ENCODE measurements at regions not wholly inside any gene's neighbourhood (a gene's known extent, or its start where the extent isn't known, plus 50 kb on each side); places are given as distances from the start of the nearest gene placed in this dataset.

DNA sequence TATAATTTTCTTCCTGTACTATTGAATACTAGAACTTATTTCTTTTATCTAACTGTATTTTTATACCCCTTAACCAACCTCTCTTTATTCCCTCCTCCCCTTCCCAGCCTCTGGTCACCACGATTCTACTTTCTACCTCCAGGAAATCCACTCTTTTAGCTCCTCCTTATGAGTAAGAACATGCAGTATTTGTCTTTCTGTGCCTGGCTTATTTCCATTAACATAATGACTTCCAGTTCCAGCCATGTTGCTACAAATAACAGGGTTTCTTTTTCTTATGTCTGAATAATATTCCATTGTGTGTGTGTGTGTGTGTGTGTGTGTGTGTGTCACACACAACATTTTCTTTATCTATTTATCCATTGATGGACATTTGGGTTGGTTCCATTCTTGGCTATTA is 152.3 kb upstream of the OLIG3 start:
- TF ChIP-seq, protein P1, sequence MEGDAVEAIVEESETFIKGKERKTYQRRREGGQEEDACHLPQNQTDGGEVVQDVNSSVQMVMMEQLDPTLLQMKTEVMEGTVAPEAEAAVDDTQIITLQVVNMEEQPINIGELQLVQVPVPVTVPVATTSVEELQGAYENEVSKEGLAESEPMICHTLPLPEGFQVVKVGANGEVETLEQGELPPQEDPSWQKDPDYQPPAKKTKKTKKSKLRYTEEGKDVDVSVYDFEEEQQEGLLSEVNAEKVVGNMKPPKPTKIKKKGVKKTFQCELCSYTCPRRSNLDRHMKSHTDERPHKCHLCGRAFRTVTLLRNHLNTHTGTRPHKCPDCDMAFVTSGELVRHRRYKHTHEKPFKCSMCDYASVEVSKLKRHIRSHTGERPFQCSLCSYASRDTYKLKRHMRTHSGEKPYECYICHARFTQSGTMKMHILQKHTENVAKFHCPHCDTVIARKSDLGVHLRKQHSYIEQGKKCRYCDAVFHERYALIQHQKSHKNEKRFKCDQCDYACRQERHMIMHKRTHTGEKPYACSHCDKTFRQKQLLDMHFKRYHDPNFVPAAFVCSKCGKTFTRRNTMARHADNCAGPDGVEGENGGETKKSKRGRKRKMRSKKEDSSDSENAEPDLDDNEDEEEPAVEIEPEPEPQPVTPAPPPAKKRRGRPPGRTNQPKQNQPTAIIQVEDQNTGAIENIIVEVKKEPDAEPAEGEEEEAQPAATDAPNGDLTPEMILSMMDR (IDR thresholded peaks at IDR 0.05 in 4 of 5, conservative IDR thresholded peaks at IDR 0.05 in 1 of 5): no peak
- no peak for TF ChIP-seq POLR2A (IDR thresholded peaks at IDR 0.05)
